ENCODE measurements at regions not wholly inside any gene's neighbourhood (a gene's known extent, or its start where the extent isn't known, plus 50 kb on each side); places are given as distances from the start of the nearest gene placed in this dataset.
"Not testable (repeated sequence)": the region's sequence is repeated elsewhere in the genome, so short reads cannot be mapped to it uniquely, and the experiment has no call there.

GRCh38 chr3:89554587-89554986 is 447.2 kb downstream of the EPHA3 start:
- TF ChIP-seq POLR2A, CTCF, EP300 (IDR thresholded peaks at IDR 0.05): not testable (repeated sequence)
